Smooth muscle cell (in vitro differentiated cells): ENCODE measurements at regions not wholly inside any gene's neighbourhood (a gene's known extent, or its start where the extent isn't known, plus 50 kb on each side); places are given as distances from the start of the nearest gene placed in this dataset.

Experiments
- DNase-seq: peaks from one replicate; lab custom pipeline; 2025; ENCODE audit not compliant: unreplicated experiment; lab: John Stamatoyannopoulos, UW
- H2AFZ ChIP-seq: fragments of 200-600 bp; sonication (generic); 2 replicates; pipeline ENCODE4 v1.6.0; 2016; ENCODE audit warnings: antibody characterized with exemption, low read depth, mild to moderate bottlenecking
- H3F3A ChIP-seq: fragments of 200-600 bp; sonication (generic); 2 replicates; pipeline ENCODE4 v1.6.0; 2017; ENCODE audit warnings: antibody characterized with exemption, low read depth
- H3K27ac ChIP-seq: fragments of 200-600 bp; sonication (generic); 2 replicates; pipeline ENCODE4 v1.5.1; 2016; ENCODE audit warnings: low read depth, mild to moderate bottlenecking
- H3K27me3 ChIP-seq: fragments of 200-600 bp; sonication (generic); 2 replicates; pipeline ENCODE4 v1.6.1; 2016; ENCODE audit warnings: low read depth, mild to moderate bottlenecking
- H3K36me3 ChIP-seq: fragments of 200-600 bp; sonication (generic); 2 replicates; pipeline ENCODE4 v1.5.1; 2016; ENCODE audit warnings: low read depth
- H3K4me1 ChIP-seq: fragments of 200-600 bp; sonication (generic); 2 replicates; pipeline ENCODE4 v1.5.1; 2016; ENCODE audit warnings: low read depth
- H3K4me2 ChIP-seq: fragments of 200-600 bp; sonication (generic); 2 replicates; pipeline ENCODE4 v1.6.0; 2016; ENCODE audit warnings: mild to moderate bottlenecking
- H3K4me3 ChIP-seq: fragments of 200-600 bp; sonication (generic); 2 replicates; pipeline ENCODE4 v1.5.1; 2016; ENCODE audit warnings: mild to moderate bottlenecking
- H3K79me2 ChIP-seq: fragments of 200-600 bp; sonication (generic); 2 replicates; pipeline ENCODE4 v1.6.0; 2016; ENCODE audit warnings: low read depth, mild to moderate bottlenecking
- H3K9ac ChIP-seq: fragments of 200-600 bp; sonication (generic); 2 replicates; pipeline ENCODE4 v1.6.0; 2016; ENCODE audit warnings: low read depth
- H3K9me3 ChIP-seq: fragments of 200-600 bp; sonication (generic); replicated peaks from 2 replicates; pipeline ENCODE4 v1.5.1; 2016; ENCODE audit warnings: low read depth
- H4K20me1 ChIP-seq: fragments of 200-600 bp; sonication (generic); 2 replicates; pipeline ENCODE4 v1.6.0; 2016; ENCODE audit warnings: low read depth
- CTCF ChIP-seq: fragments of 200-600 bp; sonication (generic); IDR thresholded peaks from 2 replicates; pipeline ENCODE4 v1.5.1; 2017; ENCODE audit warnings: borderline replicate concordance, mild to moderate bottlenecking, antibody characterized with exemption; ENCODE audit not compliant: insufficient read depth, poor library complexity, severe bottlenecking
- WGBS: methylation state at CpG from one replicate; pipeline ENCODE4 v1.1.7; 2016; ENCODE audit warnings: low lambda C conversion rate; 5-methylcytosine and 5-hydroxymethylcytosine counted together

GRCh38 chr9:33687779-33688178, 107.6 kb upstream of the PRSS3 start:
- no peak for TF ChIP-seq CTCF
- H2AFZ ChIP-seq = no peak overlapping the region
- H3K79me2 ChIP-seq = no peaks in the 10 kb centered on the region
- H3K9me3 ChIP-seq = no peaks in the 10 kb centered on the region
- no peak overlapping the region for H3K27ac ChIP-seq
- no peaks in the 10 kb centered on the region for H4K20me1 ChIP-seq
- no peaks in the 10 kb centered on the region for H3K27me3 ChIP-seq
- WGBS = 61% methylated on average over 2 of the region's 2 CpGs
- no peaks in the 10 kb centered on the region for H3K4me1 ChIP-seq
- no peaks in the 10 kb centered on the region for H3F3A ChIP-seq
- DNase-seq = no peak
- no peak overlapping the region for H3K9ac ChIP-seq
- no peak overlapping the region for H3K4me3 ChIP-seq
- no peaks in the 10 kb centered on the region for H3K36me3 ChIP-seq
- no peak overlapping the region for H3K4me2 ChIP-seq

- no peaks in the 10 kb centered on the region for H3F3A ChIP-seq
- no peak overlapping the region for H3K27ac ChIP-seq
- WGBS = 83% methylated on average over 2 of the region's 2 CpGs
- H4K20me1 ChIP-seq = no peaks in the 10 kb centered on the region
- no peak overlapping the region for H3K4me3 ChIP-seq
- no peak overlapping the region for H3K9ac ChIP-seq
- no peak for TF ChIP-seq CTCF
- no peaks in the 10 kb centered on the region for H3K27me3 ChIP-seq
- no peaks in the 10 kb centered on the region for H3K9me3 ChIP-seq
- DNase-seq = no peak
- H3K4me2 ChIP-seq = no peak overlapping the region
- H3K36me3 ChIP-seq = no peaks in the 10 kb centered on the region
- H3K79me2 ChIP-seq = no peaks in the 10 kb centered on the region
- H3K4me1 ChIP-seq = no peaks in the 10 kb centered on the region
- H2AFZ ChIP-seq = no peak overlapping the region
Observed at GRCh38 chr9:33690143-33690933, 105.0 kb upstream of the PRSS3 start.

GRCh38 chr9:33695299-33695698, 100.1 kb upstream of the PRSS3 start:
- Histone ChIP-seq H3F3A (no peaks in the 10 kb centered on the region), H3K79me2 (no peaks in the 10 kb centered on the region), H3K36me3 (no peaks in the 10 kb centered on the region), H3K9me3 (no peaks in the 10 kb centered on the region), H3K27me3 (no peaks in the 10 kb centered on the region), H3K9ac (no peak overlapping the region), H4K20me1 (no peaks in the 10 kb centered on the region), H3K4me3 (no peak overlapping the region), H3K4me1 (no peaks in the 10 kb centered on the region), H2AFZ (no peak overlapping the region), H3K27ac (no peak overlapping the region), H3K4me2 (no peak overlapping the region)
- no peak for TF ChIP-seq CTCF
- 95% methylated on average over 2 of the region's 2 CpGs for WGBS
- no peak for DNase-seq

- no peak for DNase-seq
- Histone ChIP-seq H3K4me1 (no peaks in the 10 kb centered on the region), H2AFZ (no peak overlapping the region), H3K27me3 (no peaks in the 10 kb centered on the region), H3K4me3 (no peak overlapping the region), H3F3A (no peaks in the 10 kb centered on the region), H3K9me3 (no peaks in the 10 kb centered on the region), H3K79me2 (no peaks in the 10 kb centered on the region), H3K27ac (no peak overlapping the region), H3K4me2 (no peak overlapping the region), H3K9ac (no peak overlapping the region), H4K20me1 (no peaks in the 10 kb centered on the region), H3K36me3 (no peaks in the 10 kb centered on the region)
- TF ChIP-seq CTCF = no peak
- 95% methylated on average over 3 of the region's 3 CpGs for WGBS
Observed at GRCh38 chr9:33695856-33696255, 99.5 kb upstream of the PRSS3 start.
